NCI-H510A treated with DMSO at 0.1 percent for 48 hours (cell line): ENCODE measurements at regions not wholly inside any gene's neighbourhood (a gene's known extent, or its start where the extent isn't known, plus 50 kb on each side); places are given as distances from the start of the nearest gene placed in this dataset.
"Not testable (repeated sequence)": the region's sequence is repeated elsewhere in the genome, so short reads cannot be mapped to it uniquely, and the experiment has no call there.

Experiments used
- DNase-seq: peaks from one replicate; lab custom pipeline; 2025; lab: John Stamatoyannopoulos, UW

- not testable (repeated sequence) for DNase-seq
These were observed 74.2 kb upstream of the GNG12 start for GRCh38 chr1:67907467-67907866.

GRCh38 chr1:67906015-67906414, 72.7 kb upstream of the GNG12 start:
- not testable (repeated sequence) for DNase-seq

GRCh38 chr1:67902546-67903223, 69.4 kb upstream of the GNG12 start:
- DNase-seq: not testable (repeated sequence)

GRCh38 chr1:67898033-67898726, 64.9 kb upstream of the GNG12 start:
- no peak for DNase-seq

- no peak for DNase-seq
These were observed 64.1 kb upstream of the GNG12 start for GRCh38 chr1:67897270-67897949.

GRCh38 chr1:67896826-67897225, 63.6 kb upstream of the GNG12 start:
- no peak for DNase-seq

GRCh38 chr1:67894981-67895735, 61.9 kb upstream of the GNG12 start:
- DNase-seq: no peak

- DNase-seq: no peak
These were observed 59.8 kb upstream of the GNG12 start for GRCh38 chr1:67893126-67893495.

- no peak for DNase-seq
These were observed 59.3 kb upstream of the GNG12 start for GRCh38 chr1:67892476-67893125.

- no peak for DNase-seq
These were observed 57.6 kb upstream of the GNG12 start for GRCh38 chr1:67890857-67891256.

- DNase-seq: no peak
These were observed 56.8 kb upstream of the GNG12 start for GRCh38 chr1:67889953-67890567.

GRCh38 chr1:67889466-67889865, 56.2 kb upstream of the GNG12 start:
- no peak for DNase-seq

GRCh38 chr1:67888216-67889106, 55.2 kb upstream of the GNG12 start:
- DNase-seq: no peak

GRCh38 chr1:67887146-67887545, 53.9 kb upstream of the GNG12 start:
- DNase-seq: no peak

GRCh38 chr1:67886076-67886475, 52.8 kb upstream of the GNG12 start:
- no peak for DNase-seq

- no peak for DNase-seq
These were observed 49.8 kb upstream of the GNG12 start for GRCh38 chr1:67883069-67883468.
